ACC112 (cell line): ENCODE measurements at regions not wholly inside any gene's neighbourhood (a gene's known extent, or its start where the extent isn't known, plus 50 kb on each side); places are given as distances from the start of the nearest gene placed in this dataset.
"Not testable (repeated sequence)": the region's sequence is repeated elsewhere in the genome, so short reads cannot be mapped to it uniquely, and the experiment has no call there.

Source experiments
- H2AFZ ChIP-seq: fragments of 200-600 bp; sonication (generic); one replicate; pipeline ENCODE4 v1.6.0; 2017; ENCODE audit warnings: antibody characterized with exemption, low read length; ENCODE audit not compliant: unreplicated experiment
- H3K27ac ChIP-seq: fragments of 200-600 bp; sonication (generic); 2 replicates; pipeline ENCODE4 v1.5.1; 2014; ENCODE audit warnings: low read depth, mild to moderate bottlenecking, antibody characterized with exemption, low read length, moderate library complexity
- H3K27me3 ChIP-seq: fragments of 200-600 bp; sonication (generic); 2 replicates; pipeline ENCODE4 v1.6.1; 2014; ENCODE audit warnings: mild to moderate bottlenecking, antibody characterized with exemption, low read length, moderate library complexity, mixed read lengths; ENCODE audit not compliant: insufficient read depth
- H3K36me3 ChIP-seq: fragments of 200-600 bp; sonication (generic); 2 replicates; pipeline ENCODE4 v1.6.1; 2016; ENCODE audit warnings: mild to moderate bottlenecking, antibody characterized with exemption, low read length, moderate library complexity, mixed read lengths; ENCODE audit not compliant: insufficient read depth
- H3K4me1 ChIP-seq: fragments of 200-600 bp; sonication (generic); one replicate; pipeline ENCODE4 v1.6.1; 2016; ENCODE audit warnings: low read length, mixed read lengths; ENCODE audit not compliant: insufficient read depth, unreplicated experiment, control insufficient read depth
- H3K4me3 ChIP-seq: fragments of 200-600 bp; sonication (generic); 2 replicates; pipeline ENCODE4 v1.5.1; 2014; ENCODE audit warnings: mild to moderate bottlenecking, low read depth, low read length
- H3K79me2 ChIP-seq: fragments of 200-600 bp; sonication (generic); one replicate; pipeline ENCODE4 v1.6.0; 2016; ENCODE audit warnings: low read length; ENCODE audit not compliant: control insufficient read depth, unreplicated experiment, insufficient read depth

GRCh38 chr14:106613256-106613655, 1086.9 kb downstream of the TMEM121 start:
- no peak overlapping the region for H2AFZ ChIP-seq
- H3K4me1 ChIP-seq: no peaks in the 10 kb centered on the region
- no peaks in the 10 kb centered on the region for H3K27me3 ChIP-seq
- no peaks in the 10 kb centered on the region for H3K79me2 ChIP-seq
- H3K36me3 ChIP-seq: no peaks in the 10 kb centered on the region
- H3K4me3 ChIP-seq: no peak overlapping the region
- H3K27ac ChIP-seq: no peak overlapping the region

- not testable (repeated sequence) for H3K27me3 ChIP-seq, H3K27ac ChIP-seq, H3K4me1 ChIP-seq, H3K4me3 ChIP-seq, H2AFZ ChIP-seq, H3K79me2 ChIP-seq, H3K36me3 ChIP-seq
Measured at GRCh38 chr14:106618471-106618951, 1092.1 kb downstream of the TMEM121 start.

- H3K36me3 ChIP-seq: no peaks in the 10 kb centered on the region
- H2AFZ ChIP-seq: no peak overlapping the region
- no peaks in the 10 kb centered on the region for H3K27me3 ChIP-seq
- no peaks in the 10 kb centered on the region for H3K4me1 ChIP-seq
- no peak overlapping the region for H3K4me3 ChIP-seq
- no peaks in the 10 kb centered on the region for H3K79me2 ChIP-seq
- H3K27ac ChIP-seq: no peak overlapping the region
Measured at GRCh38 chr14:106619606-106620005, 1093.2 kb downstream of the TMEM121 start.

- Histone ChIP-seq H3K4me3 (no peak overlapping the region), H3K27ac (no peak overlapping the region), H3K4me1 (no peaks in the 10 kb centered on the region), H2AFZ (no peak overlapping the region), H3K36me3 (no peaks in the 10 kb centered on the region), H3K27me3 (no peaks in the 10 kb centered on the region), H3K79me2 (no peaks in the 10 kb centered on the region)
Measured at GRCh38 chr14:106620368-106620767, 1094.0 kb downstream of the TMEM121 start.

- Histone ChIP-seq H2AFZ (no peak overlapping the region), H3K27ac (no peak overlapping the region), H3K4me1 (no peaks in the 10 kb centered on the region), H3K27me3 (no peaks in the 10 kb centered on the region), H3K36me3 (no peaks in the 10 kb centered on the region), H3K79me2 (no peaks in the 10 kb centered on the region), H3K4me3 (no peak overlapping the region)
Measured at GRCh38 chr14:106622200-106622745, 1095.9 kb downstream of the TMEM121 start.

GRCh38 chr14:106625186-106625585, 1098.8 kb downstream of the TMEM121 start:
- H3K79me2 ChIP-seq: no peaks in the 10 kb centered on the region
- H3K36me3 ChIP-seq: no peaks in the 10 kb centered on the region
- H3K4me3 ChIP-seq: no peak overlapping the region
- H3K27ac ChIP-seq: no peak overlapping the region
- H2AFZ ChIP-seq: no peak overlapping the region
- H3K27me3 ChIP-seq: no peaks in the 10 kb centered on the region
- no peaks in the 10 kb centered on the region for H3K4me1 ChIP-seq

- H3K27ac ChIP-seq, H3K79me2 ChIP-seq, H3K27me3 ChIP-seq, H3K4me3 ChIP-seq, H3K36me3 ChIP-seq, H2AFZ ChIP-seq, H3K4me1 ChIP-seq: not testable (repeated sequence)
Measured at GRCh38 chr14:106626469-106626868, 1100.1 kb downstream of the TMEM121 start.

GRCh38 chr14:106626942-106627588, 1100.7 kb downstream of the TMEM121 start:
- H3K27me3 ChIP-seq, H3K4me1 ChIP-seq, H3K36me3 ChIP-seq, H3K4me3 ChIP-seq, H3K79me2 ChIP-seq, H3K27ac ChIP-seq, H2AFZ ChIP-seq: not testable (repeated sequence)

- no peak overlapping the region for H3K27ac ChIP-seq
- H3K79me2 ChIP-seq: no peaks in the 10 kb centered on the region
- no peaks in the 10 kb centered on the region for H3K36me3 ChIP-seq
- no peaks in the 10 kb centered on the region for H3K27me3 ChIP-seq
- H2AFZ ChIP-seq: no peak overlapping the region
- H3K4me1 ChIP-seq: no peaks in the 10 kb centered on the region
- H3K4me3 ChIP-seq: no peak overlapping the region
Measured at GRCh38 chr14:106631879-106632278, 1105.5 kb downstream of the TMEM121 start.

- Histone ChIP-seq H3K36me3 (no peaks in the 10 kb centered on the region), H3K4me1 (no peaks in the 10 kb centered on the region), H2AFZ (no peak overlapping the region), H3K4me3 (no peak overlapping the region), H3K27ac (no peak overlapping the region), H3K79me2 (no peaks in the 10 kb centered on the region), H3K27me3 (no peaks in the 10 kb centered on the region)
Measured at GRCh38 chr14:106633721-106634120, 1107.3 kb downstream of the TMEM121 start.

- Histone ChIP-seq H3K36me3 (no peaks in the 10 kb centered on the region), H3K27ac (no peak overlapping the region), H2AFZ (no peak overlapping the region), H3K4me1 (no peaks in the 10 kb centered on the region), H3K79me2 (no peaks in the 10 kb centered on the region), H3K27me3 (no peaks in the 10 kb centered on the region), H3K4me3 (no peak overlapping the region)
Measured at GRCh38 chr14:106635569-106635968, 1109.2 kb downstream of the TMEM121 start.
